ENCODE measurements at regions not wholly inside any gene's neighbourhood (a gene's known extent, or its start where the extent isn't known, plus 50 kb on each side); places are given as distances from the start of the nearest gene placed in this dataset.

- Histone ChIP-seq H3K9me3 (ENCODE audit: low read length) (no peaks in the 10 kb centered on the region), H3K36me3 (replicated peaks in 1 of 2; ENCODE audit: control insufficient read depth in 1 of 2, insufficient read depth in 2 of 2, low read length in 2 of 2) (no peaks in the 10 kb centered on the region), H3K79me2 (ENCODE audit: insufficient read depth, low read length) (no peaks in the 10 kb centered on the region), H2AFZ (ENCODE audit: low read length) (no peak overlapping the region), H3K27ac (ENCODE audit: extremely low read length, insufficient read depth, low read length) (no peak overlapping the region), H3K4me2 (ENCODE audit: low read depth, low read length) (no peak overlapping the region), H3K4me1 (ENCODE audit: insufficient read depth, low read length) (no peaks in the 10 kb centered on the region), H4K20me1 (ENCODE audit: insufficient read depth, low read length) (no peaks in the 10 kb centered on the region), H3K4me3 (replicated peaks in 1 of 3; ENCODE audit: insufficient read depth in 1 of 3, low read depth in 2 of 3, low read length in 3 of 3) (no peak overlapping the region), H3K27me3 (ENCODE audit: control insufficient read depth in 1 of 2, insufficient read depth in 2 of 2, low read length in 2 of 2) (no peaks in the 10 kb centered on the region), H3K9ac (ENCODE audit: insufficient read depth, low read depth, low read length) (no peak overlapping the region)
- 36% methylated on average over 2 of the region's 2 CpGs for WGBS (ENCODE audit: low lambda C conversion rate)
- DNase-seq (ENCODE audit: low spot score): no peak
- BruUV-seq (replicated peaks): no TSS peak
- in situ Hi-C loops (cut with HindIII; ENCODE audit: extremely low pct_ligation_motif_present, low pct_unique_long_range_greater_than_20kb): no loop called here
- no peak for FAIRE-seq
- CTCF ChIA-PET (ENCODE audit: low intra/inter-chr PET ratio, low total read pairs): no interaction called here
- POLR2A ChIA-PET: no interaction called here
- intact Hi-C loops (cut with micrococcal nuclease; ENCODE audit: unreplicated experiment): no loop called here
- no peak for ATAC-seq
- TF ChIP-seq ZNF839 (CRISPR knock-in tag; IDR thresholded peaks at IDR 0.05; ENCODE audit: borderline replicate concordance) (no peak), ARNT (IDR thresholded peaks at IDR 0.05) (no peak), BCL3 (CRISPR knock-in tag; IDR thresholded peaks at IDR 0.05) (no peak), SKIL (CRISPR knock-in tag; IDR thresholded peaks at IDR 0.05; ENCODE audit: borderline replicate concordance) (no peak), ONECUT2 (CRISPR knock-in tag; IDR thresholded peaks at IDR 0.05) (no peak), CEBPG (CRISPR knock-in tag; IDR thresholded peaks at IDR 0.05) (no peak), ZSCAN5A (CRISPR knock-in tag; IDR thresholded peaks at IDR 0.05; ENCODE audit: borderline replicate concordance) (no peak), NCOA1 (CRISPR knock-in tag; IDR thresholded peaks at IDR 0.05) (no peak), NONO (IDR thresholded peaks at IDR 0.05) (no peak), NONO (CRISPR knock-in tag; conservative IDR thresholded peaks at IDR 0.05) (no peak), FOXK2 (IDR thresholded peaks at IDR 0.05) (no peak), CSRNP1 (CRISPR knock-in tag; IDR thresholded peaks at IDR 0.05) (no peak), TSC22D2 (CRISPR knock-in tag; IDR thresholded peaks at IDR 0.05; ENCODE audit: borderline replicate concordance) (no peak), KMT2A (CRISPR knock-in tag; IDR thresholded peaks at IDR 0.05) (no peak), ZNF143 (CRISPR knock-in tag; IDR thresholded peaks at IDR 0.05) (no peak), AGO2 (optimal IDR thresholded peaks at IDR 0.05; ENCODE audit: low read depth, low read length) (no peak), HNRNPH1 (optimal IDR thresholded peaks at IDR 0.05; ENCODE audit: low read depth, low read length) (no peak), ZNF362 (CRISPR knock-in tag; IDR thresholded peaks at IDR 0.05; ENCODE audit: borderline replicate concordance) (no peak)
Measured at GRCh38 chr18:45403341-45404049, 211.8 kb upstream of the SLC14A2 start.
